ENCODE measurements at regions not wholly inside any gene's neighbourhood (a gene's known extent, or its start where the extent isn't known, plus 50 kb on each side); places are given as distances from the start of the nearest gene placed in this dataset.

GRCh38 chr4:189787216-189788031 lies 153.2 kb upstream of the FRG1 start:
- TF ChIP-seq, protein P1, sequence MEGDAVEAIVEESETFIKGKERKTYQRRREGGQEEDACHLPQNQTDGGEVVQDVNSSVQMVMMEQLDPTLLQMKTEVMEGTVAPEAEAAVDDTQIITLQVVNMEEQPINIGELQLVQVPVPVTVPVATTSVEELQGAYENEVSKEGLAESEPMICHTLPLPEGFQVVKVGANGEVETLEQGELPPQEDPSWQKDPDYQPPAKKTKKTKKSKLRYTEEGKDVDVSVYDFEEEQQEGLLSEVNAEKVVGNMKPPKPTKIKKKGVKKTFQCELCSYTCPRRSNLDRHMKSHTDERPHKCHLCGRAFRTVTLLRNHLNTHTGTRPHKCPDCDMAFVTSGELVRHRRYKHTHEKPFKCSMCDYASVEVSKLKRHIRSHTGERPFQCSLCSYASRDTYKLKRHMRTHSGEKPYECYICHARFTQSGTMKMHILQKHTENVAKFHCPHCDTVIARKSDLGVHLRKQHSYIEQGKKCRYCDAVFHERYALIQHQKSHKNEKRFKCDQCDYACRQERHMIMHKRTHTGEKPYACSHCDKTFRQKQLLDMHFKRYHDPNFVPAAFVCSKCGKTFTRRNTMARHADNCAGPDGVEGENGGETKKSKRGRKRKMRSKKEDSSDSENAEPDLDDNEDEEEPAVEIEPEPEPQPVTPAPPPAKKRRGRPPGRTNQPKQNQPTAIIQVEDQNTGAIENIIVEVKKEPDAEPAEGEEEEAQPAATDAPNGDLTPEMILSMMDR (IDR thresholded peaks at IDR 0.05) = no peak
- no peak for TF ChIP-seq POLR2A (IDR thresholded peaks at IDR 0.05)
